ENCODE measurements at regions not wholly inside any gene's neighbourhood (a gene's known extent, or its start where the extent isn't known, plus 50 kb on each side); places are given as distances from the start of the nearest gene placed in this dataset.

- TF ChIP-seq POLR2AphosphoS5 (IDR thresholded peaks at IDR 0.05; ENCODE audit: low read depth, low read length) (no peak), POLR2A (IDR thresholded peaks at IDR 0.05; ENCODE audit: low read depth, low read length) (no peak), TAF1 (IDR thresholded peaks at IDR 0.05; ENCODE audit: borderline replicate concordance, low read depth, low read length) (no peak)
Observed at GRCh38 chr13:90613076-90613795, 734.3 kb upstream of the MIR17HG start.

All from GM12892 (cell line).